ENCODE measurements at regions not wholly inside any gene's neighbourhood (a gene's known extent, or its start where the extent isn't known, plus 50 kb on each side); places are given as distances from the start of the nearest gene placed in this dataset.

GRCh38 chr4:71201057-71201456, 137.8 kb upstream of the SLC4A4 start:
- TF ChIP-seq POLR2AphosphoS5 (IDR thresholded peaks at IDR 0.05) (no peak), POLR2A (IDR thresholded peaks at IDR 0.05) (no peak), CTCF (IDR thresholded peaks at IDR 0.05) (no peak)
